GM12891 (cell line): ENCODE measurements at regions not wholly inside any gene's neighbourhood (a gene's known extent, or its start where the extent isn't known, plus 50 kb on each side); places are given as distances from the start of the nearest gene placed in this dataset.
"Not testable (repeated sequence)": the region's sequence is repeated elsewhere in the genome, so short reads cannot be mapped to it uniquely, and the experiment has no call there.

ENCODE experiments used
- DNase-seq: peaks from one replicate; pipeline ENCODE4 v3.0.0; 2011; ENCODE audit warnings: low spot score; ENCODE audit not compliant: insufficient read length
- FAIRE-seq: peaks from 2 replicates; lab custom pipeline; 2011; peaks lifted over from hg19 to GRCh38; lab: Jason Lieb, UNC
- PAX5 ChIP-seq: IDR thresholded peaks from 2 replicates; pipeline ENCODE4 v1.6.1; 2011; ENCODE audit warnings: low read length, moderate library complexity, mild to moderate bottlenecking; ENCODE audit not compliant: insufficient read depth, severe bottlenecking
- POLR2A ChIP-seq: IDR thresholded peaks from 2 replicates; pipeline ENCODE4 v1.6.1; 2011; ENCODE audit warnings: low read depth, low read length, control low read depth
- POLR2AphosphoS5 ChIP-seq: IDR thresholded peaks from 2 replicates; pipeline ENCODE4 v1.6.1; 2011; ENCODE audit warnings: low read depth, low read length, control low read depth
- POU2F2 ChIP-seq: IDR thresholded peaks from 2 replicates; pipeline ENCODE4 v1.6.1; 2011; ENCODE audit warnings: low read depth, mild to moderate bottlenecking, control low read depth, low read length, moderate library complexity
- SPI1 ChIP-seq: IDR thresholded peaks from 2 replicates; pipeline ENCODE4 v1.6.1; 2011; ENCODE audit warnings: low read depth, low read length, control low read depth
- TAF1 ChIP-seq: IDR thresholded peaks from 2 replicates; pipeline ENCODE4 v1.6.1; 2011; ENCODE audit warnings: low read depth, low read length, control low read depth

- DNase-seq: no peak
- FAIRE-seq: no peak
- TF ChIP-seq POLR2AphosphoS5: no peak
- no peak for TF ChIP-seq SPI1
- no peak for TF ChIP-seq TAF1
- TF ChIP-seq POLR2A: no peak
- no peak for TF ChIP-seq PAX5
Measured at GRCh38 chr1:221583465-221583864, 158.4 kb downstream of the DUSP10 start.

GRCh38 chr1:221587013-221587412, 154.9 kb downstream of the DUSP10 start:
- DNase-seq, FAIRE-seq: not testable (repeated sequence)

GRCh38 chr1:221591250-221591649, 150.6 kb downstream of the DUSP10 start:
- FAIRE-seq, DNase-seq: not testable (repeated sequence)

GRCh38 chr1:221594576-221594975, 147.3 kb downstream of the DUSP10 start:
- TF ChIP-seq PAX5: no peak
- no peak for TF ChIP-seq POU2F2
- no peak for TF ChIP-seq POLR2AphosphoS5
- no peak for TF ChIP-seq POLR2A
- no peak for TF ChIP-seq TAF1
- no peak for TF ChIP-seq SPI1
- no peak for FAIRE-seq
- no peak for DNase-seq

- FAIRE-seq: no peak
Measured at GRCh38 chr1:221598122-221598521, 143.8 kb downstream of the DUSP10 start.

GRCh38 chr1:221601166-221601565, 140.7 kb downstream of the DUSP10 start:
- DNase-seq (no peak), FAIRE-seq (no peak)
- TF ChIP-seq POU2F2 (no peak), TAF1 (no peak), PAX5 (no peak), POLR2AphosphoS5 (no peak), SPI1 (no peak), POLR2A (no peak)

More at GRCh38 chr1:221598122-221598521, 143.8 kb downstream of the DUSP10 start:
- TF ChIP-seq POU2F2: no peak
- TF ChIP-seq SPI1: no peak
- TF ChIP-seq POLR2A: no peak
- TF ChIP-seq PAX5: no peak
- TF ChIP-seq TAF1: no peak
- TF ChIP-seq POLR2AphosphoS5: no peak
- no peak for DNase-seq

GRCh38 chr1:221602830-221603229, 139.1 kb downstream of the DUSP10 start:
- DNase-seq: no peak
- no peak for FAIRE-seq
- TF ChIP-seq TAF1: no peak
- no peak for TF ChIP-seq POLR2A
- TF ChIP-seq POLR2AphosphoS5: no peak
- no peak for TF ChIP-seq POU2F2
- no peak for TF ChIP-seq PAX5
- TF ChIP-seq SPI1: no peak

GRCh38 chr1:221604390-221604789, 137.5 kb downstream of the DUSP10 start:
- not testable (repeated sequence) for FAIRE-seq
- TF ChIP-seq SPI1: peak; percentile 54

GRCh38 chr1:221604948-221605347, 136.9 kb downstream of the DUSP10 start:
- no peak for FAIRE-seq
- TF ChIP-seq TAF1: no peak
- no peak for TF ChIP-seq SPI1
- TF ChIP-seq POU2F2: no peak
- TF ChIP-seq PAX5: no peak
- no peak for TF ChIP-seq POLR2A
- no peak for TF ChIP-seq POLR2AphosphoS5
- DNase-seq: no peak

More at GRCh38 chr1:221604390-221604789, 137.5 kb downstream of the DUSP10 start:
- not testable (repeated sequence) for DNase-seq

- FAIRE-seq (no peak), DNase-seq (no peak)
- TF ChIP-seq POU2F2 (no peak), SPI1 (no peak), POLR2AphosphoS5 (no peak), PAX5 (no peak), POLR2A (no peak), TAF1 (no peak)
Measured at GRCh38 chr1:221605569-221605968, 136.3 kb downstream of the DUSP10 start.

GRCh38 chr1:221606256-221606655, 135.6 kb downstream of the DUSP10 start:
- FAIRE-seq: no peak
- DNase-seq: no peak

More at GRCh38 chr1:221606256-221606655, 135.6 kb downstream of the DUSP10 start:
- TF ChIP-seq PAX5: no peak
- no peak for TF ChIP-seq SPI1
- TF ChIP-seq TAF1: no peak
- TF ChIP-seq POU2F2: no peak
- no peak for TF ChIP-seq POLR2AphosphoS5
- TF ChIP-seq POLR2A: no peak
